Gastroesophageal sphincter (tissue), 3 donors: ENCODE measurements at regions not wholly inside any gene's neighbourhood (a gene's known extent, or its start where the extent isn't known, plus 50 kb on each side); places are given as distances from the start of the nearest gene placed in this dataset.

ENCODE experiments used
- CTCF ChIP-seq, 4 experiments: fragments of 200-600 bp in 2 of 4; fragments of 450-650 bp in 2 of 4; sonication (generic) in 1 of 4; IDR thresholded peaks; one replicate each; pipeline ENCODE4 v1.5.1; 2017 to 2019; ENCODE audit warnings: antibody characterized with exemption in 4 of 4, mild to moderate bottlenecking in 2 of 4, moderate library complexity in 2 of 4
- EP300 ChIP-seq: sonication (generic); formaldehyde crosslinking; IDR thresholded peaks from one replicate; pipeline ENCODE4 v1.6.1; 2017; ENCODE audit warnings: antibody characterized with exemption, mild to moderate bottlenecking
- POLR2A ChIP-seq, 2 donors: fragments of 450-650 bp; IDR thresholded peaks; one replicate each; pipeline ENCODE4 v1.6.1; 2017; ENCODE audit warnings: antibody characterized with exemption in 2 of 2, mild to moderate bottlenecking in 2 of 2, moderate library complexity in 1 of 2
- POLR2AphosphoS5 ChIP-seq: sonication (generic); formaldehyde crosslinking; IDR thresholded peaks from one replicate; pipeline ENCODE4 v1.6.1; 2017; ENCODE audit warnings: antibody characterized with exemption

- TF ChIP-seq CTCF (IDR thresholded peaks at IDR 0.05) (no peak), EP300 (no peak), POLR2A (IDR thresholded peaks at IDR 0.05) (no peak), POLR2AphosphoS5 (no peak)
Observed at GRCh38 chr12:77592836-77593235, 237.9 kb upstream of the NAV3 start.
